Transverse colon (tissue), 4 donors: ENCODE measurements at regions not wholly inside any gene's neighbourhood (a gene's known extent, or its start where the extent isn't known, plus 50 kb on each side); places are given as distances from the start of the nearest gene placed in this dataset.

Source experiments
- DNase-seq: peaks from one replicate; pipeline ENCODE4 v3.0.0-alpha.2; 2019
- H3K27ac ChIP-seq, 4 donors: fragments of 200-600 bp; sonication (generic); 2 replicates each; pipeline ENCODE4 v1.5.1; 2016 to 2018; ENCODE audit warnings: inconsistent platforms in 4 of 4
- H3K27me3 ChIP-seq: fragments of 200-600 bp; sonication (generic); 2 replicates; pipeline ENCODE4 v1.5.1; 2017; ENCODE audit warnings: inconsistent platforms
- H3K36me3 ChIP-seq, 4 donors: fragments of 200-600 bp; sonication (generic); 2 replicates each; pipeline ENCODE4 v1.5.1; 2017 to 2019; ENCODE audit warnings: inconsistent platforms in 4 of 4
- H3K4me1 ChIP-seq, 4 donors: fragments of 200-600 bp; sonication (generic); 2 replicates each; pipeline ENCODE4 v1.5.1; 2017 to 2020; ENCODE audit warnings: inconsistent platforms in 4 of 4
- H3K4me3 ChIP-seq, 4 donors: fragments of 200-600 bp; sonication (generic); 1 replicate in 1 of 4; 2 replicates in 3 of 4; pipeline versions ENCODE4 v1.5.1 to v1.6.1; 2017 to 2019; ENCODE audit warnings: inconsistent platforms in 4 of 4
- H3K9me3 ChIP-seq, 2 donors: fragments of 200-600 bp; sonication (generic); 2 replicates each; pipeline ENCODE4 v1.5.1; 2017 to 2019; ENCODE audit warnings: inconsistent platforms in 2 of 2
- CTCF ChIP-seq, 5 experiments: fragments of 200-600 bp in 3 of 5; fragments of 450-650 bp in 2 of 5; sonication (generic) in 3 of 5; IDR thresholded peaks; 1 replicate in 2 of 5; 2 replicates in 3 of 5; pipeline ENCODE4 v1.5.1; 2016 to 2017; ENCODE audit warnings: antibody characterized with exemption in 5 of 5, inconsistent platforms in 3 of 5, mild to moderate bottlenecking in 2 of 5, moderate library complexity in 1 of 5
- EP300 ChIP-seq: sonication (generic); formaldehyde crosslinking; IDR thresholded peaks from one replicate; pipeline ENCODE4 v1.6.1; 2017; ENCODE audit warnings: antibody characterized with exemption, low read depth
- POLR2A ChIP-seq: fragments of 450-650 bp; IDR thresholded peaks from one replicate; pipeline ENCODE4 v1.6.1; 2016; ENCODE audit warnings: antibody characterized with exemption, mild to moderate bottlenecking, moderate library complexity
- POLR2AphosphoS5 ChIP-seq, 3 donors: sonication (generic); formaldehyde crosslinking; IDR thresholded peaks; one replicate each; pipeline ENCODE4 v1.6.1; 2016; ENCODE audit warnings: antibody characterized with exemption in 3 of 3
- WGBS, 2 donors: methylation state at CpG; one replicate each; pipeline ENCODE4 v1.1.5; 2018; ENCODE audit warnings: low coverage in 1 of 2; 5-methylcytosine and 5-hydroxymethylcytosine counted together
- in situ Hi-C, 4 donors: fragments of 200-750 bp; cut with MboI; loops; one replicate each; pipeline versions ENCODE4 v1.15.0 to v1.15.1; 2017; ENCODE audit warnings: low sequenced_read_pairs in 3 of 4, low pct_ligation_motif_present in 1 of 4, low pct_unique_long_range_greater_than_20kb in 1 of 4
- intact Hi-C: fragments of 100-400 bp; cut with DNase I; formaldehyde crosslinking; loops from one replicate; pipeline ENCODE4 v1.15.1; 2023; ENCODE audit warnings: low total_unique reads

GRCh38 chr1:17935230-17935629 lies 172.4 kb upstream of the IGSF21 start:
- Histone ChIP-seq H3K9me3 (no peaks in the 10 kb centered on the region), H3K27me3 (peaks cover under 1% of the 10 kb centered on the region), H3K27ac (peak overlapping the region in 1 of 4 donors; percentile 9), H3K4me1 (peaks cover 0 to 11% (median 0%) of the 10 kb centered on the region in 4 donors), H3K4me3 (no peak overlapping the region), H3K36me3 (no peaks in the 10 kb centered on the region)
- WGBS, 2 donors: 39 to 43% methylated on average over 1 to 6 of the region's 6 CpGs
- intact Hi-C loops: no loop called here
- in situ Hi-C loops: no loop called here
- TF ChIP-seq POLR2AphosphoS5 (IDR thresholded peaks at IDR 0.05) (no peak), POLR2A (no peak), CTCF (IDR thresholded peaks at IDR 0.05) (no peak), EP300 (no peak)
- no peak for DNase-seq

GRCh38 chr1:17941431-17942189 lies 166.0 kb upstream of the IGSF21 start:
- WGBS, 2 donors: 62 to 65% methylated on average over 4 to 6 of the region's 6 CpGs
- no peak overlapping the region for H3K27ac ChIP-seq
- in situ Hi-C loops: no loop called here
- TF ChIP-seq EP300: no peak
- no peak for TF ChIP-seq POLR2A
- no peak for TF ChIP-seq CTCF (IDR thresholded peaks at IDR 0.05)
- no peak for TF ChIP-seq POLR2AphosphoS5 (IDR thresholded peaks at IDR 0.05)
- intact Hi-C loops: no loop called here
- no peak for DNase-seq
- H3K4me1 ChIP-seq: no peaks in the 10 kb centered on the region
- no peaks in the 10 kb centered on the region for H3K36me3 ChIP-seq
- no peak overlapping the region for H3K4me3 ChIP-seq
- H3K9me3 ChIP-seq: no peaks in the 10 kb centered on the region
- H3K27me3 ChIP-seq: no peaks in the 10 kb centered on the region

GRCh38 chr1:17943506-17943905 lies 164.1 kb upstream of the IGSF21 start:
- WGBS, 2 donors: 79 to 85% methylated on average over 2 of the region's 2 CpGs
- no peak for DNase-seq

GRCh38 chr1:17944646-17945045 lies 163.0 kb upstream of the IGSF21 start:
- TF ChIP-seq EP300: no peak
- TF ChIP-seq CTCF (IDR thresholded peaks at IDR 0.05): no peak
- intact Hi-C loops: loop anchor here (5.0 kb wide), 1 partner anchor 638 kb away; no protein-coding TSS in a partner anchor
- no peak for DNase-seq
- Histone ChIP-seq H3K27ac (no peak overlapping the region), H3K27me3 (no peaks in the 10 kb centered on the region), H3K4me1 (no peaks in the 10 kb centered on the region), H3K36me3 (no peaks in the 10 kb centered on the region), H3K9me3 (no peaks in the 10 kb centered on the region), H3K4me3 (no peak overlapping the region)
- in situ Hi-C loops: no loop called here
- 66 to 72% methylated on average over 4 of the region's 4 CpGs for WGBS, 2 donors

More at GRCh38 chr1:17943506-17943905, 164.1 kb upstream of the IGSF21 start:
- Histone ChIP-seq H3K27me3 (no peaks in the 10 kb centered on the region), H3K4me3 (no peak overlapping the region), H3K36me3 (no peaks in the 10 kb centered on the region), H3K9me3 (no peaks in the 10 kb centered on the region), H3K4me1 (no peaks in the 10 kb centered on the region), H3K27ac (no peak overlapping the region)
- TF ChIP-seq EP300 (no peak), CTCF (IDR thresholded peaks at IDR 0.05) (no peak), POLR2A (no peak), POLR2AphosphoS5 (IDR thresholded peaks at IDR 0.05) (no peak)
- intact Hi-C loops: no loop called here
- in situ Hi-C loops: no loop called here
